ENCODE measurements at regions not wholly inside any gene's neighbourhood (a gene's known extent, or its start where the extent isn't known, plus 50 kb on each side); places are given as distances from the start of the nearest gene placed in this dataset.

DNA sequence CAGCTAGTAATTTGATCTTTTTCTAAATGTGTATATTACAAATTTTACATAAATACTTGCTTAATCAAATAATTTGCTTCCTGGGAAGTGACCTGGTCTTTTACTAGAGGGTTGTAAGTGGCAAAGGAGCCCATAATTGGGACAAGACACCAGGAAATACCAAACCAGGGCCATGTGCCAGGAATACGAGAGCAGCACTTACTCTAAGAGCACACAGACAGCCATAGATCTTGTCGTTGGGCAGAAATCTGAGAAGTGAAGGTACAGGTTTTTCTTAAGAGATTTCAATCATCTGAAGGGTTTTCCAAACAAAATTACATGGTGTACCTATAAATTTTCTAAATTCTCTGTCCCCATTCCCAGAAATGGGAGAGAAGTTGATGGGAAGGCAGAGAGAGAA is 179.3 kb downstream of the HINT1 start:
- Mint-ChIP-seq H3K27me3 (ENCODE audit: low read depth) (no peaks in the 10 kb centered on the region), H3K4me1 (ENCODE audit: low read depth) (no peaks in the 10 kb centered on the region), H3K36me3 (ENCODE audit: low read depth) (no peaks in the 10 kb centered on the region), H3K9me3 (peaks cover 3% of the 10 kb centered on the region), H3K4me3 (no peak overlapping the region), H3K27ac (no peak overlapping the region)

- Mint-ChIP-seq H3K9me3 (peaks cover 8% of the 10 kb centered on the region), H3K27me3 (ENCODE audit: low read depth) (no peaks in the 10 kb centered on the region), H3K27ac (no peak overlapping the region)
Measured at GRCh38 chr5:130981663-130982062, 183.4 kb downstream of the HINT1 start.

DNA sequence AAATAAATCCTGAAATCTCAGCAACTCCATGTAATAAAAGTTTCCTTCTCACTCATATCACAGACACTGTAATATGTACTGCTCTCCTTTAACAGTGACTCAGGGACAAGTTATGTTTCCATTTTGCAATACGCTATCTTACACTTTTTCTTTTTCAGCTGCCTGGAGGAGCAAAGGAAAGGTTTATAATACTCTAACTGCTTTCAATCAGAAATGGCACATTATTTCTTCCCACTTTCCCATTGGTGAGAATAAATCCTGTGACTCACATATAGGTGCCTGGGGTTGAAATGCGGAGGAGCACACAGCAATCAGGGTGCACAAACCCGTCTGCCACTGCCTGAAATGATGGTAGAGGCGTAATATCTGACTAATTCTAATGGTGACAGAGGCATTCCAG is 186.6 kb downstream of the HINT1 start:
- no peaks in the 10 kb centered on the region for H3K36me3 Mint-ChIP-seq (ENCODE audit: low read depth)
- H3K4me1 Mint-ChIP-seq (ENCODE audit: low read depth): no peaks in the 10 kb centered on the region
- H3K4me3 Mint-ChIP-seq: no peak overlapping the region
- H3K9me3 Mint-ChIP-seq: peaks cover 8% of the 10 kb centered on the region
- peaks cover 11% of the 10 kb centered on the region for H3K27me3 Mint-ChIP-seq (ENCODE audit: low read depth)
- no peak overlapping the region for H3K27ac Mint-ChIP-seq

More at GRCh38 chr5:130981663-130982062, 183.4 kb downstream of the HINT1 start:
- H3K4me1 Mint-ChIP-seq (ENCODE audit: low read depth): no peaks in the 10 kb centered on the region
- no peak overlapping the region for H3K4me3 Mint-ChIP-seq
- no peaks in the 10 kb centered on the region for H3K36me3 Mint-ChIP-seq (ENCODE audit: low read depth)

DNA sequence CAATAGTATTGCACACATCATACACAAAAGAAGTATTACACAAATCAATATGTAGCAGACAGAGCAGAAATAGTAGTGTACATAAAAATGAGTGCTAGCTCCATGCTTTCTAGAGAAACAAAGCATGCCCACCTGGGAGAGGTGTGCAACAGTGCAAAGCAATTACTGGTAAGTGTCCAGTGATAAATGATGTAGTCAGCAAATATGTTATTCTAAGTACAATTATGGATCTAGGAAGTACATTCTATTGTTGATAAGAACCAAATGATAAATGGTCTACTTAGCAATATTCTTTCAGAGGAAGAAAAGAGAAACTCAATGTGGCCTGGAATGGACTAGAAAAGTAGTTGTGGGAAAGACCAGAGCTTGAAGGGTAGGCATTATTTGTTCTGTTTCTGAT is 188.6 kb downstream of the HINT1 start:
- no peak overlapping the region for H3K27ac Mint-ChIP-seq
- H3K36me3 Mint-ChIP-seq (ENCODE audit: low read depth): no peaks in the 10 kb centered on the region
- H3K4me1 Mint-ChIP-seq (ENCODE audit: low read depth): no peaks in the 10 kb centered on the region
- H3K9me3 Mint-ChIP-seq: peaks cover 8% of the 10 kb centered on the region
- H3K4me3 Mint-ChIP-seq: no peak overlapping the region
- H3K27me3 Mint-ChIP-seq (ENCODE audit: low read depth): peaks cover 11% of the 10 kb centered on the region

DNA sequence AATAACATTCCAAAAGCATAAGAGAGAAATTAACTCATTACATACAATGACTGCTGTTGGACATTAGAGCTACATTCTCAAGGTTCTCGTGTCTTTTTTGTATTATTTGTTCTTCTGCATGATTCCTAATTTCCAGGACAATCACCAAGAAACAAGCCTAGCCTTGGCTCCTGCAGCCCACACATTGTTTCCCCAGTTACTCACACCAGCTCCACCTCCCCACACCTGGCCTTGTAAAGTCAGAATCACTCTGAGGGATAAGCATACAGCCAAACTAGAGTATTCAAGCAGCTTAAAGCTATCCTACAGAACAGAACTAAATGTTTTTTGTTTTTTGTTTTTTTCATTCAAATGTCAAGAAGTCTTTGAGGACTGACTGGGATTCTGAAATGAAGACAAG is 189.2 kb downstream of the HINT1 start:
- peaks cover 11% of the 10 kb centered on the region for H3K27me3 Mint-ChIP-seq (ENCODE audit: low read depth)
- H3K27ac Mint-ChIP-seq: no peak overlapping the region
- H3K36me3 Mint-ChIP-seq (ENCODE audit: low read depth): no peaks in the 10 kb centered on the region
- H3K4me1 Mint-ChIP-seq (ENCODE audit: low read depth): no peaks in the 10 kb centered on the region
- H3K4me3 Mint-ChIP-seq: no peak overlapping the region
- H3K9me3 Mint-ChIP-seq: peaks cover 8% of the 10 kb centered on the region

- H3K27me3 Mint-ChIP-seq (ENCODE audit: low read depth): peaks cover 11% of the 10 kb centered on the region
- H3K27ac Mint-ChIP-seq: no peak overlapping the region
- peaks cover 8% of the 10 kb centered on the region for H3K9me3 Mint-ChIP-seq
- no peaks in the 10 kb centered on the region for H3K4me1 Mint-ChIP-seq (ENCODE audit: low read depth)
- H3K4me3 Mint-ChIP-seq: no peak overlapping the region
- H3K36me3 Mint-ChIP-seq (ENCODE audit: low read depth): no peaks in the 10 kb centered on the region
Measured at GRCh38 chr5:130975299-130975698, 189.8 kb downstream of the HINT1 start.

GRCh38 chr5:130974021-130974683 is 190.9 kb downstream of the HINT1 start:
- no peak overlapping the region for H3K27ac Mint-ChIP-seq
- H3K36me3 Mint-ChIP-seq (ENCODE audit: low read depth): no peaks in the 10 kb centered on the region
- H3K4me1 Mint-ChIP-seq (ENCODE audit: low read depth): no peaks in the 10 kb centered on the region
- peaks cover 11% of the 10 kb centered on the region for H3K27me3 Mint-ChIP-seq (ENCODE audit: low read depth)
- H3K4me3 Mint-ChIP-seq: no peak overlapping the region
- H3K9me3 Mint-ChIP-seq: no peaks in the 10 kb centered on the region

DNA sequence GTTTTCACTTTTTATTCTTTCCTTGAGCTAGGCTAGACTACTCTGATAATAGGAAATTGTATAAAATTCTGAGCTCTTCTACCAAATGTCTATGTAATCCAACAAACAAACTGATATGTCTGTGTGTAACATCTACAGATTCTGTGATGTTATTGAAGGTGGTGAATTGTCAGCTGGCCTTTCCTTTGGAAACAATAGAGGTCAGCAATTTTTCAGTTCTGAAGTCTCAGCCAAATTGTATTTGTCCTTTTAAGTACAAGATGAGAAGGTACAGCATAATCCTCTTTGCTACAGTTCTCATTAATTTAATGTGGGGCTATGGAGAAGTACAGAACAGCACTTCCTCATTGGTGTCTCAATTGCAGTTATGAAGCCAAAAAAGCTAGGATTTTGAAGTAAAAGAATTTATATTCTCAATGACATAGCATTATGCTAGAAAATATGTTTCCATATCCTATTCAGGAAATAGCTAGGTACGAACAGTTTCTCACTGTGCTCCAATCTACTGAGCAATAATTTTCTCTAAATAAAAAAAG is 198.0 kb downstream of the HINT1 start:
- Mint-ChIP-seq H3K4me1 (ENCODE audit: low read depth) (no peaks in the 10 kb centered on the region), H3K9me3 (peaks cover 6% of the 10 kb centered on the region), H3K27ac (no peak overlapping the region), H3K27me3 (ENCODE audit: low read depth) (no peaks in the 10 kb centered on the region), H3K36me3 (ENCODE audit: low read depth) (no peaks in the 10 kb centered on the region), H3K4me3 (no peak overlapping the region)

GRCh38 chr5:130965920-130966319 is 199.1 kb downstream of the HINT1 start:
- Mint-ChIP-seq H3K27me3 (ENCODE audit: low read depth) (no peaks in the 10 kb centered on the region), H3K27ac (no peak overlapping the region), H3K36me3 (ENCODE audit: low read depth) (no peaks in the 10 kb centered on the region), H3K4me1 (ENCODE audit: low read depth) (no peaks in the 10 kb centered on the region), H3K4me3 (no peak overlapping the region), H3K9me3 (peaks cover 7% of the 10 kb centered on the region)

- Mint-ChIP-seq H3K36me3 (ENCODE audit: low read depth) (no peaks in the 10 kb centered on the region), H3K9me3 (peaks cover 7% of the 10 kb centered on the region), H3K27ac (no peak overlapping the region), H3K27me3 (ENCODE audit: low read depth) (no peaks in the 10 kb centered on the region), H3K4me3 (no peak overlapping the region), H3K4me1 (ENCODE audit: low read depth) (no peaks in the 10 kb centered on the region)
Measured at GRCh38 chr5:130965360-130965759, 199.7 kb downstream of the HINT1 start.

DNA sequence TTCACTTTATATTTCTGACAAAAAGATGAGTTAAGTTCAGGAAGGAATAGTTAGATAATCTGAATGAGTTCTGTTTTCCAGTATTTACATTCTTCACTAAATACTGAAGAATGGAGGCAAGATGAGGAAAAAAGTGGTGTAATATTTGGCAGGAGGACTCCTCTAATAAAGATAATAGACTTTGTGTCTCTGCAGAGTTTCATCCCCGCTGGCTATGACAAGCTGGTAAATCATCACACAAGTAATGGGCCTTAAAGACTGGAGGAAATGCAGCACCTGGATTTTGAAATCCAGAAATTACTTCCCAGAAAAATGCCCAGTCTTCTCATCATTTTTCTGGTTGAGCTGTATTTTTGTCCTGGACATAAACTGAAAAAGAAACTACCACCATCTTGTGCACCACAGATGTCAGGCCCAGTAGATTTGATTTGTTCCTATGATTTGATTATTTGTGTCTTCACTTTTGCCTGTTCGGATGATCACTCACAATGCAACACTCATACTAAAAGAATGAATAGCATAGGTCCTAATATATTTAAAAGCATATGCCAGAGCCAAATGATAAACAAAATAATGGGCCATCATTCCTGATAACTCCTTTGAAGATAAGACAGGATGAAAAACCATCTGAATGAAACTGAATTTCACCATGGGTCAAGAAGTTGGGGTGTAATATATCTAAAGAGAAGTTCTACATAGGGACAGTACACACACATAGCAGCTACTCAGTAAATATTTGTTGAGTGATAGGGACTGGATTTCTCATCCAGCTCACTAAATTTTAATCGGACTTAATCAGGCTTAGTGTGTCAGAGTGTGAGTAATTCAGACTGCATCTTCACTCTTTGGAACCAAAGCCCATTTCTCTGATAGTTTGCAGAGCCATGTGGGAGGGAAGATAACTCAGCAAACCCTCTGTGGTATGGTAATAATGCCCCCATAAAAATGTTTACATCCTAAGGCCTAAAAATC is 200.5 kb downstream of the HINT1 start:
- Mint-ChIP-seq H3K27me3 (ENCODE audit: low read depth) (no peaks in the 10 kb centered on the region), H3K27ac (no peak overlapping the region), H3K4me1 (ENCODE audit: low read depth) (no peaks in the 10 kb centered on the region), H3K9me3 (peaks cover 7% of the 10 kb centered on the region), H3K4me3 (no peak overlapping the region), H3K36me3 (ENCODE audit: low read depth) (no peaks in the 10 kb centered on the region)

DNA sequence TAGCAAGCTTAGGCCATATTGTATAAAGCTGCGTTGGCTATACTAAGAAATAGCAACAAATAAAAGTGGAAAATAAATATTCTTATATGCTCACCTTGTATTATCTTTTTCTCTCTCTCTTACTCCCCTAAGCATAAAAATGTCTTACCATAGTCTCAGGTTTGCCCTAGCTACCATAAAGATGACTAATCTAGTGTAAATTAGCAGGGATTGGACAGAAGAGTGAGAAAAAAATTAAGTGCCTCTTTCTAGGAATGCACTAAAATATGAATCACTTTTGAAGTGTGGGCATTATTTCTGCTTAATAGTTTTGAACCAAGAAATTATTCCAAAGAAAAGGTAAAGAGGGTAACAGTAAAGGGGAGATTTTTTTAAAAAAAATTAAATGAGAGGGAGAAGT is 201.3 kb downstream of the HINT1 start:
- no peak overlapping the region for H3K4me3 Mint-ChIP-seq
- no peaks in the 10 kb centered on the region for H3K36me3 Mint-ChIP-seq (ENCODE audit: low read depth)
- no peaks in the 10 kb centered on the region for H3K27me3 Mint-ChIP-seq (ENCODE audit: low read depth)
- H3K27ac Mint-ChIP-seq: no peak overlapping the region
- H3K9me3 Mint-ChIP-seq: peaks cover 7% of the 10 kb centered on the region
- no peaks in the 10 kb centered on the region for H3K4me1 Mint-ChIP-seq (ENCODE audit: low read depth)

GRCh38 chr5:130957151-130957550 is 207.9 kb downstream of the HINT1 start:
- Mint-ChIP-seq H3K4me1 (ENCODE audit: low read depth) (no peaks in the 10 kb centered on the region), H3K36me3 (ENCODE audit: low read depth) (no peaks in the 10 kb centered on the region), H3K27ac (no peak overlapping the region), H3K9me3 (peaks cover 6% of the 10 kb centered on the region), H3K27me3 (ENCODE audit: low read depth) (no peaks in the 10 kb centered on the region), H3K4me3 (no peak overlapping the region)

DNA sequence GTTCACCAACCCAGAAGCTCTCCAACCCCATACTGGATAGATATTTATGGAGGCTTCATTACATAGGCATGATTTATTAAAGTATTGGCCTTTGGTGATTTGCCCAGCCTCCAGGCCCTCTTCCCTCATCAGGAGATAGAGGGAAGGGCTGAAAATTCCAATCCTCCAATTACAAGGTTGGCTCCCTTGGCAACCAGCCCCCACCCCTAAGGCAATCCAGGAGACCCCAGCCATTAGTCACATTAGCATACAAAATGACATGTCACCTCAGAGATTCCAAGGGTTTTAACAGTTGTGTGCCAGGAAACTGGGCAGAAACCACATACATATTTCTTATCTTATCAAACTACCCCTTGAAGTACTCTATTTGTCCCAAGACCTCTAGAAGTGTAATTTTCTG is 210.0 kb downstream of the HINT1 start:
- H3K36me3 Mint-ChIP-seq (ENCODE audit: low read depth): no peaks in the 10 kb centered on the region
- peaks cover 4% of the 10 kb centered on the region for H3K9me3 Mint-ChIP-seq

GRCh38 chr5:130954336-130954735 is 210.7 kb downstream of the HINT1 start:
- no peaks in the 10 kb centered on the region for H3K36me3 Mint-ChIP-seq (ENCODE audit: low read depth)
- H3K27ac Mint-ChIP-seq: no peak overlapping the region
- peaks cover 4% of the 10 kb centered on the region for H3K9me3 Mint-ChIP-seq
- no peaks in the 10 kb centered on the region for H3K4me1 Mint-ChIP-seq (ENCODE audit: low read depth)
- H3K4me3 Mint-ChIP-seq: no peak overlapping the region
- H3K27me3 Mint-ChIP-seq (ENCODE audit: low read depth): no peaks in the 10 kb centered on the region

More for the DNA sequence above, 210.0 kb downstream of the HINT1 start:
- H3K4me1 Mint-ChIP-seq (ENCODE audit: low read depth): no peaks in the 10 kb centered on the region
- H3K4me3 Mint-ChIP-seq: no peak overlapping the region
- H3K27ac Mint-ChIP-seq: no peak overlapping the region
- no peaks in the 10 kb centered on the region for H3K27me3 Mint-ChIP-seq (ENCODE audit: low read depth)

All from T-helper 1 cell treated with Interleukin-12 subunit alpha and Interleukin-12 subunit beta and Interleukin-4 antibody, amounts not matched to agents 30 μg/mL and 1 μg/mL, for 36 hours (primary cell).